HL-60 (cell line): ENCODE measurements at regions not wholly inside any gene's neighbourhood (a gene's known extent, or its start where the extent isn't known, plus 50 kb on each side); places are given as distances from the start of the nearest gene placed in this dataset.

Experiments used
- DNase-seq, 2 experiments: peaks; one replicate each; pipeline ENCODE4 v3.0.0-alpha.2; 2010 to 2020; ENCODE audit warnings: low read depth in 1 of 2, low spot score in 1 of 2
- H3K27ac ChIP-seq: fragments of 250-450 bp; sonication (Bioruptor Pico); replicated peaks from 2 replicates; pipeline ENCODE4 v1.5.1; 2020; ENCODE audit warnings: mild to moderate bottlenecking, moderate library complexity
- H3K27me3 ChIP-seq: fragments of 250-450 bp; sonication (Bioruptor Pico); 2 replicates; pipeline ENCODE4 v1.5.1; 2021; ENCODE audit warnings: mild to moderate bottlenecking, moderate library complexity; ENCODE audit not compliant: insufficient read depth, poor library complexity, severe bottlenecking
- H3K4me3 ChIP-seq: replicated peaks from 2 replicates; pipeline ENCODE4 v1.5.1; 2011; ENCODE audit warnings: mild to moderate bottlenecking, control low read depth, low read length; ENCODE audit not compliant: insufficient read depth
- GABPA ChIP-seq: IDR thresholded peaks from 2 replicates; pipeline ENCODE4 v1.6.1; 2012; ENCODE audit warnings: low read depth
- POLR2AphosphoS5 ChIP-seq: IDR thresholded peaks from 2 replicates; pipeline ENCODE4 v1.6.1; 2012; ENCODE audit warnings: low read depth
- REST ChIP-seq: IDR thresholded peaks from 2 replicates; pipeline ENCODE4 v1.6.1; 2012; ENCODE audit warnings: low read depth; ENCODE audit not compliant: insufficient replicate concordance
- SPI1 ChIP-seq: IDR thresholded peaks from 2 replicates; pipeline ENCODE4 v1.6.1; 2012; ENCODE audit warnings: low read depth, mild to moderate bottlenecking, borderline replicate concordance
- TF ChIP-seq, protein P1 (sequence below): IDR thresholded peaks from one replicate; pipeline ENCODE4 v1.5.1; 2011; ENCODE audit warnings: low read length, control low read depth, inconsistent platforms; ENCODE audit not compliant: insufficient read depth

- no peak for DNase-seq
- TF ChIP-seq GABPA (no peak), REST (no peak), POLR2AphosphoS5 (no peak), SPI1 (no peak)
- TF ChIP-seq, protein P1, sequence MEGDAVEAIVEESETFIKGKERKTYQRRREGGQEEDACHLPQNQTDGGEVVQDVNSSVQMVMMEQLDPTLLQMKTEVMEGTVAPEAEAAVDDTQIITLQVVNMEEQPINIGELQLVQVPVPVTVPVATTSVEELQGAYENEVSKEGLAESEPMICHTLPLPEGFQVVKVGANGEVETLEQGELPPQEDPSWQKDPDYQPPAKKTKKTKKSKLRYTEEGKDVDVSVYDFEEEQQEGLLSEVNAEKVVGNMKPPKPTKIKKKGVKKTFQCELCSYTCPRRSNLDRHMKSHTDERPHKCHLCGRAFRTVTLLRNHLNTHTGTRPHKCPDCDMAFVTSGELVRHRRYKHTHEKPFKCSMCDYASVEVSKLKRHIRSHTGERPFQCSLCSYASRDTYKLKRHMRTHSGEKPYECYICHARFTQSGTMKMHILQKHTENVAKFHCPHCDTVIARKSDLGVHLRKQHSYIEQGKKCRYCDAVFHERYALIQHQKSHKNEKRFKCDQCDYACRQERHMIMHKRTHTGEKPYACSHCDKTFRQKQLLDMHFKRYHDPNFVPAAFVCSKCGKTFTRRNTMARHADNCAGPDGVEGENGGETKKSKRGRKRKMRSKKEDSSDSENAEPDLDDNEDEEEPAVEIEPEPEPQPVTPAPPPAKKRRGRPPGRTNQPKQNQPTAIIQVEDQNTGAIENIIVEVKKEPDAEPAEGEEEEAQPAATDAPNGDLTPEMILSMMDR: no peak
Measured at GRCh38 chr7:1288996-1289551, 56.4 kb downstream of the UNCX start.

GRCh38 chr7:1289666-1290025 is 57.0 kb downstream of the UNCX start:
- Histone ChIP-seq H3K4me3 (no peak overlapping the region), H3K27ac (no peak overlapping the region), H3K27me3 (peaks cover 30% of the 10 kb centered on the region)
- TF ChIP-seq, protein P1: no peak
- TF ChIP-seq SPI1: no peak
- no peak for TF ChIP-seq POLR2AphosphoS5
- no peak for TF ChIP-seq GABPA
- TF ChIP-seq REST: no peak
- no peak for DNase-seq

More at GRCh38 chr7:1288996-1289551, 56.4 kb downstream of the UNCX start:
- peaks cover 30% of the 10 kb centered on the region for H3K27me3 ChIP-seq
- H3K4me3 ChIP-seq: no peak overlapping the region
- no peak overlapping the region for H3K27ac ChIP-seq

DNA sequence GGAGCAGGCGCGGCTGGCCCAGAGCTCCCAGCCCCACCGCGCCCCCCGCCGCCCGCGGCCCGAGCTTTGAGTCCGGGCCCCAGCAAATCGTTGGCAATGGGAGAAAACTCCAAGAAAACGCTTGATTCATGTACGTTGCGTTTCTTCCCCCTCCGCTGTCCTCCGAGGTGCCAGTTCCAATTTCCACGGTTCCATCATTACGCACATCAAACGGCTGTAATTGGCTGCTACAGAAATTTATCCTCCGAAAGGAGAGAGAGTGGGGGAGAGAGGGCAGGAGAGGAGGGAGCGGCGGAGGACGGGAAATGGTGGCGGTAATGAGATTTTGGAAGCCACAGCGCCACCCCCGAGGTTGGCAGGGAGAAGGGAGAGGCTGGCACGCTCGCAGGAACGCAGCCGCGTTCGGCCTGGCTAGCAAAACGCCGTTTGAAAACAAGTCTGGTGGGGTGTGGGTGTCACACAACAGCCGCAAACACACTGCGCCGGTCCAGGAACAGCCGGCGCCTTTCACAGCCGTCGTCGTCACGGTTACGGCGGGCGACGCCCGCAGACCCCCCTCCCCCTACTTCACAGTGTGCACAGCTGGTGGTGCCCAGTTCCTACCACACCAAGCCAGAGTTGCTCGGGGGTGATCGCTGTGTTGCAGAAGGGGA is 57.5 kb downstream of the UNCX start:
- no peak overlapping the region for H3K27ac ChIP-seq
- DNase-seq: no peak
- H3K27me3 ChIP-seq: peaks cover 30% of the 10 kb centered on the region
- TF ChIP-seq GABPA (no peak), REST (no peak), SPI1 (no peak), POLR2AphosphoS5 (no peak)
- TF ChIP-seq, protein P1: no peak
- no peak overlapping the region for H3K4me3 ChIP-seq
